ENCODE measurements at regions not wholly inside any gene's neighbourhood (a gene's known extent, or its start where the extent isn't known, plus 50 kb on each side); places are given as distances from the start of the nearest gene placed in this dataset.

- TF ChIP-seq CHD7 (IDR thresholded peaks at IDR 0.05; ENCODE audit: insufficient replicate concordance, low read length) (no peak), MAFK (IDR thresholded peaks at IDR 0.05; ENCODE audit: low read depth, low read length) (no peak), TEAD4 (IDR thresholded peaks at IDR 0.05; ENCODE audit: low read depth, low read length) (no peak), SIX5 (IDR thresholded peaks at IDR 0.05; ENCODE audit: low read depth, low read length) (no peak), HDAC2 (IDR thresholded peaks at IDR 0.05; ENCODE audit: borderline replicate concordance in 1 of 2, low read depth in 2 of 2, low read length in 2 of 2) (no peak)
Measured at GRCh38 chr1:115140442-115141144, 51.3 kb upstream of the TSPAN2 start (continued).

Data from H1 (cell line).